Upper lobe of right lung (tissue), 1 donor: ENCODE measurements at regions not wholly inside any gene's neighbourhood (a gene's known extent, or its start where the extent isn't known, plus 50 kb on each side); places are given as distances from the start of the nearest gene placed in this dataset.

ENCODE experiments used
- ATAC-seq: fragments of 200-7000 bp; cut with Tn5 transposase; one replicate; pipeline ENCODE4 v1.9.1; 2020; ENCODE audit warnings: mild to moderate bottlenecking, moderate library complexity
- DNase-seq: peaks from one replicate; pipeline ENCODE4 v3.0.0-alpha.2; 2020
- H3K27ac ChIP-seq: fragments of 200-600 bp; one replicate; pipeline ENCODE4 v1.8.0; 2022
- H3K27me3 ChIP-seq: fragments of 200-600 bp; one replicate; pipeline ENCODE4 v1.8.0; 2022; ENCODE audit warnings: mild to moderate bottlenecking
- H3K36me3 ChIP-seq: fragments of 200-600 bp; one replicate; pipeline ENCODE4 v1.8.0; 2022
- H3K4me1 ChIP-seq: fragments of 200-600 bp; one replicate; pipeline ENCODE4 v1.8.0; 2022
- H3K4me3 ChIP-seq: fragments of 200-600 bp; one replicate; pipeline ENCODE4 v1.8.0; 2022; ENCODE audit warnings: mild to moderate bottlenecking
- H3K9me3 ChIP-seq: fragments of 200-600 bp; one replicate; pipeline ENCODE4 v1.8.0; 2022
- CTCF ChIP-seq: fragments of 200-600 bp; IDR thresholded peaks from one replicate; pipeline ENCODE4 v1.8.0; 2022; ENCODE audit warnings: antibody characterized with exemption
- intact Hi-C: fragments of 100-400 bp; cut with DNase I; formaldehyde crosslinking; loops from one replicate; pipeline ENCODE4 v1.11.0; 2022
- donor health status: DM: no; HTN: yes; CAD: no; lungs with severe emphysema.

- Histone ChIP-seq H3K27ac (no peak overlapping the region), H3K27me3 (no peaks in the 10 kb centered on the region), H3K4me3 (no peak overlapping the region), H3K9me3 (no peaks in the 10 kb centered on the region), H3K36me3 (no peaks in the 10 kb centered on the region), H3K4me1 (no peaks in the 10 kb centered on the region)
- intact Hi-C loops = no loop called here
- no peak for DNase-seq
- TF ChIP-seq CTCF = no peak
- ATAC-seq = no peak
Observed at GRCh38 chr4:186886759-186887158, 163.1 kb upstream of the FAT1 start.

- intact Hi-C loops = no loop called here
- no peaks in the 10 kb centered on the region for H3K36me3 ChIP-seq
- DNase-seq (no peak), ATAC-seq (no peak)
- H3K4me3 ChIP-seq = no peak overlapping the region
- no peaks in the 10 kb centered on the region for H3K9me3 ChIP-seq
- TF ChIP-seq CTCF = no peak
- no peaks in the 10 kb centered on the region for H3K27me3 ChIP-seq
- no peaks in the 10 kb centered on the region for H3K4me1 ChIP-seq
- H3K27ac ChIP-seq = no peak overlapping the region
Observed at GRCh38 chr4:186887291-186887700, 163.6 kb upstream of the FAT1 start.

GRCh38 chr4:186887752-186888151 lies 164.1 kb upstream of the FAT1 start:
- ATAC-seq = no peak
- TF ChIP-seq CTCF = no peak
- Histone ChIP-seq H3K4me1 (no peaks in the 10 kb centered on the region), H3K4me3 (no peak overlapping the region), H3K27ac (no peak overlapping the region), H3K9me3 (no peaks in the 10 kb centered on the region), H3K27me3 (no peaks in the 10 kb centered on the region), H3K36me3 (no peaks in the 10 kb centered on the region)
- no peak for DNase-seq
- intact Hi-C loops = no loop called here

- ATAC-seq (no peak), DNase-seq (no peak)
- Histone ChIP-seq H3K4me3 (no peak overlapping the region), H3K9me3 (no peaks in the 10 kb centered on the region), H3K36me3 (no peaks in the 10 kb centered on the region), H3K4me1 (no peaks in the 10 kb centered on the region), H3K27me3 (no peaks in the 10 kb centered on the region), H3K27ac (no peak overlapping the region)
- TF ChIP-seq CTCF = no peak
- intact Hi-C loops = no loop called here
Observed at GRCh38 chr4:186889876-186890643, 166.4 kb upstream of the FAT1 start.

GRCh38 chr4:186891859-186892486 lies 168.3 kb upstream of the FAT1 start:
- DNase-seq (no peak), ATAC-seq (no peak)
- Histone ChIP-seq H3K27ac (no peak overlapping the region), H3K36me3 (no peaks in the 10 kb centered on the region), H3K9me3 (no peaks in the 10 kb centered on the region), H3K4me1 (no peaks in the 10 kb centered on the region), H3K27me3 (no peaks in the 10 kb centered on the region), H3K4me3 (no peak overlapping the region)
- intact Hi-C loops = no loop called here
- no peak for TF ChIP-seq CTCF
